ENCODE measurements at regions not wholly inside any gene's neighbourhood (a gene's known extent, or its start where the extent isn't known, plus 50 kb on each side); places are given as distances from the start of the nearest gene placed in this dataset.

DNA sequence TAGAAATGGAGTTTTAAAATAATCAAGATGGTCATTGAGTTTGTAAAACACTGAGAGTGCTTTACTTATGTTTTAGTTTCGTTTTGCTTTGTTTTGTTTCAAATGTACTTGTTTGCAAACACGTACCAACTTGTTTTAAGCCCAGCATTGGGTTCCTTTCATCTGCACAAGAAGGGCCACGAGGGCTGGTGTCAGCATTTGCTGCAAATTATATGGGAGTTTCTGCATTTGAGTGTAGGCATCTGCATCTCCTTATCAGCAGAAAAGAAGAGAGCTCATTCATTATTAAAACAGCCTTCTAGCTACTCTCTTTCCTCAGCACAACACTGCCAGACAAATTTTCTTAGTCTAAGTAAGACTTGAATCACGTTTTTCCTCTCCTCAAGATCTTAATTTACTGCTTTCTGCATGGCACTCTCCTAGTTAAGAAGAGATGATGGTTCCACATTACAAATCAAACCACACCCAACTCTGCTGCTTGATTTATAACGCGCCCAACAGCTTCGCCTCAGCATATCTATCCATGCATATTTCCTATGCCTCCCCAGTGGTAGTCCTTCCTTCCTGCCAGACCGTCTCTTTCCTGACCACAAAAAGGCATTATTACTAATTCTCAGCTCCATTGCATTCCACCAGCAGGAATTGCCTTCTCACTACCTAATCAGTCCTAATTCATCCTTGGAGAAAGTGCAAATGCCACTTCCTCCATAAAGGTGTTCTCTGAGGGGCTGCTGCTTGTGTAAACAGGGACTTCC is 95.2 kb upstream of the CAST start:
- no peak for TF ChIP-seq ZNF384 (IDR thresholded peaks at IDR 0.05)
- no peak for TF ChIP-seq SUZ12 (IDR thresholded peaks at IDR 0.05)
- no peak for TF ChIP-seq FOXM1 (IDR thresholded peaks at IDR 0.05; ENCODE audit: borderline replicate concordance)
- no peak for TF ChIP-seq BHLHE40 (IDR thresholded peaks at IDR 0.05; ENCODE audit: borderline replicate concordance)

Data from HEK293T (cell line).